Mesendoderm (in vitro differentiated cells): ENCODE measurements at regions not wholly inside any gene's neighbourhood (a gene's known extent, or its start where the extent isn't known, plus 50 kb on each side); places are given as distances from the start of the nearest gene placed in this dataset.

Experiments
- DNase-seq: peaks from one replicate; pipeline ENCODE4 v3.0.0; 2013
- H2AK5ac ChIP-seq: 2 replicates; pipeline ENCODE4 v1.6.1; 2013; ENCODE audit warnings: low read length, inconsistent platforms
- H2BK120ac ChIP-seq: 2 replicates; pipeline ENCODE4 v1.6.1; 2013; ENCODE audit warnings: low read depth, mild to moderate bottlenecking, low read length, moderate library complexity, mixed read lengths
- H2BK15ac ChIP-seq: replicated peaks from 2 replicates; pipeline ENCODE4 v1.6.1; 2013; ENCODE audit warnings: low read depth, mild to moderate bottlenecking, moderate library complexity
- H2BK5ac ChIP-seq: 2 replicates; pipeline ENCODE4 v1.6.1; 2013; ENCODE audit warnings: low read length, inconsistent platforms
- H3K18ac ChIP-seq: 2 replicates; pipeline ENCODE4 v1.6.1; 2013; ENCODE audit warnings: mild to moderate bottlenecking, low read length, mixed read lengths
- H3K23ac ChIP-seq: one replicate; pipeline ENCODE4 v1.6.1; 2013; ENCODE audit warnings: low read length
- H3K27ac ChIP-seq: 2 replicates; pipeline ENCODE4 v1.5.1; 2013; ENCODE audit warnings: low read depth, mild to moderate bottlenecking, inconsistent platforms, low read length, moderate library complexity
- H3K27me3 ChIP-seq: 2 replicates; pipeline ENCODE4 v1.6.1; 2013; ENCODE audit warnings: low read length, control low read depth, mild to moderate bottlenecking, inconsistent platforms; ENCODE audit not compliant: insufficient read depth, poor library complexity
- H3K36me3 ChIP-seq: 2 replicates; pipeline ENCODE4 v1.6.1; 2013; ENCODE audit warnings: low read length, inconsistent platforms; ENCODE audit not compliant: control insufficient read depth, insufficient read depth
- H3K4ac ChIP-seq: one replicate; pipeline ENCODE4 v1.6.1; 2013; ENCODE audit warnings: low read depth, mild to moderate bottlenecking, low read length, moderate library complexity
- H3K4me1 ChIP-seq: 2 replicates; pipeline ENCODE4 v1.6.1; 2013; ENCODE audit warnings: low read depth, low read length, inconsistent platforms; ENCODE audit not compliant: control insufficient read depth
- H3K4me2 ChIP-seq: 2 replicates; pipeline ENCODE4 v1.6.1; 2013; ENCODE audit warnings: low read length
- H3K4me3 ChIP-seq: 2 replicates; pipeline ENCODE4 v1.5.1; 2013; ENCODE audit warnings: mild to moderate bottlenecking, low read length
- H3K56ac ChIP-seq: one replicate; pipeline ENCODE4 v1.6.1; 2013; ENCODE audit warnings: low read length
- H3K79me1 ChIP-seq: 2 replicates; pipeline ENCODE4 v1.6.1; 2013; ENCODE audit warnings: low read length, inconsistent platforms
- H3K79me2 ChIP-seq: 2 replicates; pipeline ENCODE4 v1.6.1; 2013; ENCODE audit warnings: mild to moderate bottlenecking, low read length; ENCODE audit not compliant: control insufficient read depth, insufficient read depth
- H3K9ac ChIP-seq: 2 replicates; pipeline ENCODE4 v1.6.1; 2013; ENCODE audit warnings: low read length, inconsistent platforms
- H4K5ac ChIP-seq: one replicate; pipeline ENCODE4 v1.6.1; 2013; ENCODE audit warnings: low read length
- H4K8ac ChIP-seq: one replicate; pipeline ENCODE4 v1.6.1; 2013; ENCODE audit warnings: low read depth, mild to moderate bottlenecking, control low read depth, low read length, moderate library complexity
- WGBS: extraction: QIAGEN DNeasy Blood & Tissue Kit; methylation state at CpG from one replicate; pipeline ENCODE4 v1.1.7; 2013; ENCODE audit warnings: low lambda C conversion rate, missing lambda C conversion rate; ENCODE audit not compliant: insufficient coverage; ENCODE audit errors: extremely low coverage; 5-methylcytosine and 5-hydroxymethylcytosine counted together

- no peak overlapping the region for H4K8ac ChIP-seq
- no peaks in the 10 kb centered on the region for H3K36me3 ChIP-seq
- H3K79me1 ChIP-seq = no peaks in the 10 kb centered on the region
- no peak overlapping the region for H2BK15ac ChIP-seq
- no peaks in the 10 kb centered on the region for H3K4me1 ChIP-seq
- WGBS = no CpG with 5 or more reads among the region's 1 CpG
- no peak overlapping the region for H3K18ac ChIP-seq
- H3K9ac ChIP-seq = no peak overlapping the region
- H2BK120ac ChIP-seq = no peak overlapping the region
- H3K56ac ChIP-seq = no peak overlapping the region
- no peak overlapping the region for H2BK5ac ChIP-seq
- H2AK5ac ChIP-seq = no peak overlapping the region
- no peak for DNase-seq
- no peak overlapping the region for H3K4me2 ChIP-seq
- H4K5ac ChIP-seq = no peak overlapping the region
- no peak overlapping the region for H3K27ac ChIP-seq
- H3K79me2 ChIP-seq = no peaks in the 10 kb centered on the region
- no peaks in the 10 kb centered on the region for H3K27me3 ChIP-seq
- H3K4me3 ChIP-seq = no peak overlapping the region
- no peak overlapping the region for H3K4ac ChIP-seq
- no peak overlapping the region for H3K23ac ChIP-seq
Observed at GRCh38 chr1:193694741-193695140, 508.3 kb upstream of the B3GALT2 start.

GRCh38 chr1:193685986-193686385 is 499.6 kb upstream of the B3GALT2 start:
- WGBS = no CpG with 5 or more reads among the region's 2 CpGs

GRCh38 chr1:193681422-193681821 is 495.0 kb upstream of the B3GALT2 start:
- Histone ChIP-seq H4K5ac (no peak overlapping the region), H3K4me1 (no peaks in the 10 kb centered on the region), H2AK5ac (no peak overlapping the region), H3K79me2 (no peaks in the 10 kb centered on the region), H3K4ac (no peak overlapping the region), H3K27me3 (no peaks in the 10 kb centered on the region), H2BK5ac (no peak overlapping the region), H3K9ac (no peak overlapping the region), H2BK15ac (no peak overlapping the region), H3K23ac (no peak overlapping the region), H4K8ac (no peak overlapping the region), H3K4me2 (no peak overlapping the region), H3K18ac (no peak overlapping the region), H3K27ac (no peak overlapping the region), H3K36me3 (no peaks in the 10 kb centered on the region), H3K79me1 (no peaks in the 10 kb centered on the region), H3K4me3 (no peak overlapping the region), H2BK120ac (no peak overlapping the region), H3K56ac (no peak overlapping the region)
- no CpG with 5 or more reads among the region's 1 CpG for WGBS
- DNase-seq = no peak

More at GRCh38 chr1:193685986-193686385, 499.6 kb upstream of the B3GALT2 start:
- H3K36me3 ChIP-seq = no peaks in the 10 kb centered on the region
- H3K79me2 ChIP-seq = no peaks in the 10 kb centered on the region
- no peak overlapping the region for H3K4me2 ChIP-seq
- no peak overlapping the region for H3K27ac ChIP-seq
- H3K18ac ChIP-seq = no peak overlapping the region
- H2BK15ac ChIP-seq = no peak overlapping the region
- no peaks in the 10 kb centered on the region for H3K27me3 ChIP-seq
- H2BK5ac ChIP-seq = no peak overlapping the region
- H4K8ac ChIP-seq = no peak overlapping the region
- no peak overlapping the region for H3K9ac ChIP-seq
- DNase-seq = no peak
- H4K5ac ChIP-seq = no peak overlapping the region
- no peaks in the 10 kb centered on the region for H3K79me1 ChIP-seq
- H2BK120ac ChIP-seq = no peak overlapping the region
- H3K56ac ChIP-seq = no peak overlapping the region
- H3K23ac ChIP-seq = no peak overlapping the region
- H3K4me3 ChIP-seq = no peak overlapping the region
- no peak overlapping the region for H2AK5ac ChIP-seq
- no peaks in the 10 kb centered on the region for H3K4me1 ChIP-seq
- H3K4ac ChIP-seq = no peak overlapping the region

GRCh38 chr1:193680924-193681316 is 494.5 kb upstream of the B3GALT2 start:
- Histone ChIP-seq H4K8ac (no peak overlapping the region), H3K27ac (no peak overlapping the region), H3K4me3 (no peak overlapping the region), H3K23ac (no peak overlapping the region), H3K4me2 (no peak overlapping the region), H3K56ac (no peak overlapping the region), H2BK15ac (no peak overlapping the region), H3K4me1 (no peaks in the 10 kb centered on the region), H3K4ac (no peak overlapping the region), H2BK120ac (no peak overlapping the region), H2BK5ac (no peak overlapping the region), H3K27me3 (no peaks in the 10 kb centered on the region), H3K79me2 (no peaks in the 10 kb centered on the region), H3K9ac (no peak overlapping the region), H3K36me3 (no peaks in the 10 kb centered on the region), H2AK5ac (no peak overlapping the region), H3K18ac (no peak overlapping the region), H4K5ac (no peak overlapping the region), H3K79me1 (no peaks in the 10 kb centered on the region)
- WGBS = no CpG with 5 or more reads among the region's 2 CpGs
- peak; percentile 12 for DNase-seq

- H4K8ac ChIP-seq = no peak overlapping the region
- H3K4me1 ChIP-seq = no peaks in the 10 kb centered on the region
- no peak overlapping the region for H3K4me3 ChIP-seq
- no peak overlapping the region for H3K56ac ChIP-seq
- H3K79me1 ChIP-seq = no peaks in the 10 kb centered on the region
- DNase-seq = no peak
- H2AK5ac ChIP-seq = no peak overlapping the region
- no peak overlapping the region for H3K27ac ChIP-seq
- no peak overlapping the region for H3K4ac ChIP-seq
- no peak overlapping the region for H3K9ac ChIP-seq
- H3K36me3 ChIP-seq = no peaks in the 10 kb centered on the region
- no peak overlapping the region for H3K23ac ChIP-seq
- no CpG with 5 or more reads among the region's 1 CpG for WGBS
- no peak overlapping the region for H2BK5ac ChIP-seq
- H4K5ac ChIP-seq = no peak overlapping the region
- no peak overlapping the region for H2BK15ac ChIP-seq
- no peak overlapping the region for H2BK120ac ChIP-seq
- no peaks in the 10 kb centered on the region for H3K27me3 ChIP-seq
- H3K4me2 ChIP-seq = no peak overlapping the region
- no peaks in the 10 kb centered on the region for H3K79me2 ChIP-seq
- no peak overlapping the region for H3K18ac ChIP-seq
Observed at GRCh38 chr1:193680247-193680923, 494.0 kb upstream of the B3GALT2 start.

- Histone ChIP-seq H3K4me3 (no peak overlapping the region), H3K79me2 (no peaks in the 10 kb centered on the region)
- no peak for DNase-seq
Observed at GRCh38 chr1:193677874-193678273, 491.5 kb upstream of the B3GALT2 start.

More at GRCh38 chr1:193677874-193678273, 491.5 kb upstream of the B3GALT2 start:
- Histone ChIP-seq H2BK15ac (no peak overlapping the region), H4K8ac (no peak overlapping the region), H4K5ac (no peak overlapping the region), H3K79me1 (no peaks in the 10 kb centered on the region), H3K4ac (no peak overlapping the region), H3K56ac (no peak overlapping the region), H3K4me1 (no peaks in the 10 kb centered on the region), H3K36me3 (no peaks in the 10 kb centered on the region), H2BK120ac (no peak overlapping the region), H3K23ac (no peak overlapping the region), H3K18ac (no peak overlapping the region), H3K4me2 (no peak overlapping the region), H2AK5ac (no peak overlapping the region), H3K9ac (no peak overlapping the region), H3K27ac (no peak overlapping the region), H3K27me3 (no peaks in the 10 kb centered on the region), H2BK5ac (no peak overlapping the region)
- WGBS = no CpG with 5 or more reads among the region's 3 CpGs
